ENCODE measurements at regions not wholly inside any gene's neighbourhood (a gene's known extent, or its start where the extent isn't known, plus 50 kb on each side); places are given as distances from the start of the nearest gene placed in this dataset.

- Histone ChIP-seq H3K27me3 (no peaks in the 10 kb centered on the region), H3K4me3 (no peak overlapping the region), H3K9me3 (peaks cover 0 to 4% (median 0%) of the 10 kb centered on the region in 3 donors), H3K36me3 (no peaks in the 10 kb centered on the region), H3K4me1 (no peaks in the 10 kb centered on the region), H3K27ac (no peak overlapping the region)
- TF ChIP-seq POLR2A (IDR thresholded peaks at IDR 0.05) (no peak), EP300 (IDR thresholded peaks at IDR 0.05) (no peak), POLR2AphosphoS5 (IDR thresholded peaks at IDR 0.05) (no peak), CTCF (IDR thresholded peaks at IDR 0.05) (no peak)
- WGBS, 2 donors (ENCODE audit: low coverage in 1 of 2): 72 to 76% methylated on average over 6 of the region's 6 CpGs
- ATAC-seq: no peak
Measured at GRCh38 chr6:169949511-169950097, 198.2 kb downstream of the ERMARD start.

GRCh38 chr6:169946971-169947370, 195.5 kb downstream of the ERMARD start:
- Histone ChIP-seq H3K4me1 (no peaks in the 10 kb centered on the region), H3K36me3 (no peaks in the 10 kb centered on the region), H3K9me3 (peaks cover 0 to 14% (median 0%) of the 10 kb centered on the region in 3 donors), H3K27ac (no peak overlapping the region), H3K4me3 (no peak overlapping the region), H3K27me3 (no peaks in the 10 kb centered on the region)
- WGBS, 2 donors (ENCODE audit: low coverage in 1 of 2): 17 to 20% methylated on average over 1 of the region's 1 CpG
- TF ChIP-seq EP300 (IDR thresholded peaks at IDR 0.05) (no peak), CTCF (IDR thresholded peaks at IDR 0.05) (no peak), POLR2AphosphoS5 (IDR thresholded peaks at IDR 0.05) (no peak), POLR2A (IDR thresholded peaks at IDR 0.05) (no peak)
- ATAC-seq: no peak

DNA sequence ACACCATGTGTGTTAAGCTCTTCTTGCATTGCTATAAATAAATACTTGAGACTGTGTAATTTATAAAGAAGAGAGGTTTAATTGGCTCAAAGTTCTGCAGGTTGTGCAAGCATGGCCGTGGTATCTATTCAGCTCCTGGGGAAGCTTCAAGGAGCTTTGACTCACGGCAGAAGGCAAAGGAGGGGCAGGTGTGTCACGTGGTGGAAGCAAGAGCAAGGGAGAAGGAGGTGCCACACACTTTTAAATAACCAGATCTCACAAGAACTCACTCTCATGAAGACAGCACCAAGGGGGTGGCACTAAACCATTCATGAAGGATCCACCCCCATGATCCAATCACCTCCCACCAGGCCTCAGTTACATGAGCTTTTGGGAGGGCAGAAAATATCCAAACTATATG, 193.7 kb downstream of the ERMARD start:
- Histone ChIP-seq H3K27me3 (no peaks in the 10 kb centered on the region), H3K36me3 (no peaks in the 10 kb centered on the region), H3K4me1 (no peaks in the 10 kb centered on the region), H3K4me3 (no peak overlapping the region), H3K27ac (no peak overlapping the region), H3K9me3 (peaks cover 0 to 14% (median 0%) of the 10 kb centered on the region in 3 donors)
- ATAC-seq: no peak
- WGBS, 2 donors (ENCODE audit: low coverage in 1 of 2): 48 to 68% methylated on average over 3 of the region's 3 CpGs
- TF ChIP-seq EP300 (IDR thresholded peaks at IDR 0.05): no peak
- TF ChIP-seq POLR2A (IDR thresholded peaks at IDR 0.05): no peak
- no peak for TF ChIP-seq POLR2AphosphoS5 (IDR thresholded peaks at IDR 0.05)
- TF ChIP-seq CTCF (IDR thresholded peaks at IDR 0.05): no peak

DNA sequence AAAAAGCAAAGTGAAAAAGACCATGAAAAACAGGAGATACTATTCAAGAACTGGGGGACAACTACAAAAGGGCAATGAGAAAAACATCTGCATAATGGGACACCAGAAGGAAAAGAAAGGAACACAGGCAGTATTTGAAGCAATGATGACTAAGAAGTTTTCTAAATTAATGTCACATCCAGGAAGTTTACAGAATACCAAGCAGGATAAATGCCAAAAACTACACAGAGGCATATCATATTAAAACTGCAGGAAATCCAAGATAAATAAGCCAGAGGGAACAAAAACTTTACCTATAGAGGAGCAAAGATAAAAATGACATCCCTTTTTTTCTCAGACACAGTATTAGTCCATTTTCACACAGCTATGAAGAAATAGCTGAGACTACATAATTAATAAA, 193.0 kb downstream of the ERMARD start:
- Histone ChIP-seq H3K27me3 (peaks cover 4% of the 10 kb centered on the region), H3K9me3 (peaks cover 0 to 14% (median 0%) of the 10 kb centered on the region in 3 donors), H3K36me3 (no peaks in the 10 kb centered on the region), H3K4me1 (no peaks in the 10 kb centered on the region), H3K4me3 (no peak overlapping the region), H3K27ac (no peak overlapping the region)
- no peak for TF ChIP-seq CTCF (IDR thresholded peaks at IDR 0.05)
- TF ChIP-seq EP300 (IDR thresholded peaks at IDR 0.05): no peak
- no peak for TF ChIP-seq POLR2AphosphoS5 (IDR thresholded peaks at IDR 0.05)
- no peak for TF ChIP-seq POLR2A (IDR thresholded peaks at IDR 0.05)
- no peak for ATAC-seq

- no peak overlapping the region for H3K27ac ChIP-seq
- no peaks in the 10 kb centered on the region for H3K36me3 ChIP-seq
- H3K9me3 ChIP-seq: peaks cover 0 to 14% (median 0%) of the 10 kb centered on the region in 3 donors
- no peaks in the 10 kb centered on the region for H3K4me1 ChIP-seq
- ATAC-seq: no peak
- TF ChIP-seq POLR2A (IDR thresholded peaks at IDR 0.05) (no peak), EP300 (IDR thresholded peaks at IDR 0.05) (no peak), CTCF (IDR thresholded peaks at IDR 0.05) (no peak), POLR2AphosphoS5 (IDR thresholded peaks at IDR 0.05) (no peak)
- no peak overlapping the region for H3K4me3 ChIP-seq
- H3K27me3 ChIP-seq: peaks cover 7% of the 10 kb centered on the region
Measured at GRCh38 chr6:169944061-169944337, 192.6 kb downstream of the ERMARD start.

Measured in gastroesophageal sphincter (tissue), 4 donors.